ENCODE measurements at regions not wholly inside any gene's neighbourhood (a gene's known extent, or its start where the extent isn't known, plus 50 kb on each side); places are given as distances from the start of the nearest gene placed in this dataset.

DNA sequence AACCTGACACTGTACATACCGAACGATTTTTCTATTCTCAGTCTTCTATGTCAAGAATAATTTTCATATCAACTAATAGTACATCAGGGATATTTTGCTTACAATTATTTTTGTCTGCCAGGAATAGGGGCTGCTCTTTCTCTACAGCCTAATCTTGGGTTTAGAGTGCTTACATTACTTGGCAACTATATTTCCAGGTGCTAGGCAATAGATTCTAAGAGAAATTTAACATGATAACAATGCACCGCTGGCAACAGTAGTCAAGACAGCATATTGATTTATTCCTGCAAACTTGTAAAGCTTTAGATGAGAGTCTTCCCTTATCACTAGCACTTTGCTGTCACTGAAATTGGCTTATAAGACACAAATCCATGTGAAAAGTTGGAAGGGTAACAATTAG lies 935.9 kb downstream of the CDH11 start:
- Histone ChIP-seq H4K20me1 (ENCODE audit: control insufficient read depth, insufficient read depth, low read depth, low read length) (no peaks in the 10 kb centered on the region), H3K27ac (ENCODE audit: low read depth, low read length) (no peak overlapping the region), H3K9me3 (ENCODE audit: control insufficient read depth, insufficient read depth, low read length) (no peaks in the 10 kb centered on the region), H3K4me3 (ENCODE audit: low read length) (no peak overlapping the region), H3K4me1 (ENCODE audit: control insufficient read depth, low read length) (no peaks in the 10 kb centered on the region), H3K4me2 (ENCODE audit: low read length) (no peak overlapping the region), H3K79me2 (ENCODE audit: control insufficient read depth, low read length) (no peaks in the 10 kb centered on the region), H3K36me3 (ENCODE audit: control insufficient read depth, low read length) (no peaks in the 10 kb centered on the region), H3K9me2 (replicated peaks; ENCODE audit: control insufficient read depth, low read length) (no peaks in the 10 kb centered on the region), H3K27me3 (ENCODE audit: control insufficient read depth, low read length) (no peaks in the 10 kb centered on the region), H3F3A (ENCODE audit: control insufficient read depth, insufficient read depth) (no peaks in the 10 kb centered on the region)
- TF ChIP-seq EZH2phosphoT487 (IDR thresholded peaks at IDR 0.05; ENCODE audit: borderline replicate concordance, low read length) (no peak), CTCF (IDR thresholded peaks at IDR 0.05; ENCODE audit: low read depth, low read length, poor library complexity, severe bottlenecking) (no peak)

GRCh38 chr16:64184156-64184555 lies 937.7 kb downstream of the CDH11 start:
- Histone ChIP-seq H3K9me3 (ENCODE audit: control insufficient read depth, insufficient read depth, low read length) (peaks cover 6% of the 10 kb centered on the region; the same call in 1 of the 2 replicates), H3F3A (ENCODE audit: control insufficient read depth, insufficient read depth) (no peaks in the 10 kb centered on the region), H3K27me3 (ENCODE audit: control insufficient read depth, low read length) (no peaks in the 10 kb centered on the region), H3K4me1 (ENCODE audit: control insufficient read depth, low read length) (no peaks in the 10 kb centered on the region), H3K79me2 (ENCODE audit: control insufficient read depth, low read length) (no peaks in the 10 kb centered on the region), H3K9me2 (replicated peaks; ENCODE audit: control insufficient read depth, low read length) (no peaks in the 10 kb centered on the region), H4K20me1 (ENCODE audit: control insufficient read depth, insufficient read depth, low read depth, low read length) (no peaks in the 10 kb centered on the region), H3K4me2 (ENCODE audit: low read length) (no peak overlapping the region), H3K36me3 (ENCODE audit: control insufficient read depth, low read length) (no peaks in the 10 kb centered on the region), H3K27ac (ENCODE audit: low read depth, low read length) (no peak overlapping the region), H3K4me3 (ENCODE audit: low read length) (no peak overlapping the region)
- TF ChIP-seq EZH2phosphoT487 (IDR thresholded peaks at IDR 0.05; ENCODE audit: borderline replicate concordance, low read length) (no peak), CTCF (IDR thresholded peaks at IDR 0.05; ENCODE audit: low read depth, low read length, poor library complexity, severe bottlenecking) (no peak)

- Histone ChIP-seq H3K4me2 (ENCODE audit: low read length) (no peak overlapping the region), H3F3A (ENCODE audit: control insufficient read depth, insufficient read depth) (no peaks in the 10 kb centered on the region), H3K4me3 (ENCODE audit: low read length) (no peak overlapping the region), H3K27ac (ENCODE audit: low read depth, low read length) (no peak overlapping the region), H3K9me3 (ENCODE audit: control insufficient read depth, insufficient read depth, low read length) (peaks cover 18% of the 10 kb centered on the region), H3K27me3 (ENCODE audit: control insufficient read depth, low read length) (no peaks in the 10 kb centered on the region), H3K36me3 (ENCODE audit: control insufficient read depth, low read length) (no peaks in the 10 kb centered on the region), H4K20me1 (ENCODE audit: control insufficient read depth, insufficient read depth, low read depth, low read length) (no peaks in the 10 kb centered on the region), H3K4me1 (ENCODE audit: control insufficient read depth, low read length) (no peaks in the 10 kb centered on the region), H3K79me2 (ENCODE audit: control insufficient read depth, low read length) (no peaks in the 10 kb centered on the region), H3K9me2 (replicated peaks; ENCODE audit: control insufficient read depth, low read length) (no peaks in the 10 kb centered on the region)
- TF ChIP-seq CTCF (IDR thresholded peaks at IDR 0.05; ENCODE audit: low read depth, low read length, poor library complexity, severe bottlenecking) (no peak), EZH2phosphoT487 (IDR thresholded peaks at IDR 0.05; ENCODE audit: borderline replicate concordance, low read length) (no peak)
Measured at GRCh38 chr16:64182985-64183384, 938.9 kb downstream of the CDH11 start.

Measured in DOHH2 (cell line).